Stromal cell of bone marrow (primary cell): ENCODE measurements at regions not wholly inside any gene's neighbourhood (a gene's known extent, or its start where the extent isn't known, plus 50 kb on each side); places are given as distances from the start of the nearest gene placed in this dataset.
"Not testable (repeated sequence)": the region's sequence is repeated elsewhere in the genome, so short reads cannot be mapped to it uniquely, and the experiment has no call there.

ENCODE experiments used
- DNase-seq: peaks from one replicate; pipeline ENCODE4 v3.0.0-alpha.2; 2012; ENCODE audit warnings: low read depth

DNA sequence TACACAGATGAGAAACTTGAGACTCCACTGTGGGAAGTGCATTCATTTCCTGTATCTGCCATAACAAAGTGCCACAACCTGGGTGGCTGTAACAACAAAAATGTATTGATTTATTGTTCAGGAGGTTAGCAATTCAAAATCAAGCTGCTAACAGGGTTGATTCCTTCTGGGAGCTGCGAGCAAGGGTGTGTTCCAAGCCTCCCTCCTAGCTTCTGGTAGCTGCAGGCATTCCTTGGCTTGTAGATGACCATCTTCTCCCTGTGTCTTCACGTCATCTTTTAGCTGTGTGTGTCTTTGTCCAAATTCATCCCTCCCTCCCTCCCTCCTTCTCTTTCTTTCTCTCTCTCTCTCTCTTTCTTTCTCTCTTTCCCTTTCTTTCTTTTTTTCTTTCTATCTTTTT, 258.1 kb downstream of the MSX2 start:
- DNase-seq = no peak

DNA sequence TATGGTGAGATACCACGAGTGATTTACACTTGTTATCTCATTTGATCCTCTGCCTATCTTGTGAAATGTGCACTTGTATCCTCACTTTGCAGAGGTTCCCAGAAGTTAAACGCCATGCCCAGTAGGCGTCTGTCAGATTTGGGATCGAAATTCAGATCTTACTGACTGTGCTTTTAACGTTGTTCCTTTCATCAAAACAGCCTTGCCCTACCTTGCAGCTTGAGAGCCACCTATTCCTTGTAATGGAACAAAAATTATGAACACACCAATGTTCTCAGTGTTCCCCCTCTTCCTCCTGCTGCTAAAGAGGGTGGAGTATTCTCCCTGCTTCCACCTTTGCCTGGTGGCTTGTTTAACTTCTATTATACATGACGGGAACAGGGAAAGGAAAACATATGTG, 257.0 kb downstream of the MSX2 start:
- no peak for DNase-seq

DNA sequence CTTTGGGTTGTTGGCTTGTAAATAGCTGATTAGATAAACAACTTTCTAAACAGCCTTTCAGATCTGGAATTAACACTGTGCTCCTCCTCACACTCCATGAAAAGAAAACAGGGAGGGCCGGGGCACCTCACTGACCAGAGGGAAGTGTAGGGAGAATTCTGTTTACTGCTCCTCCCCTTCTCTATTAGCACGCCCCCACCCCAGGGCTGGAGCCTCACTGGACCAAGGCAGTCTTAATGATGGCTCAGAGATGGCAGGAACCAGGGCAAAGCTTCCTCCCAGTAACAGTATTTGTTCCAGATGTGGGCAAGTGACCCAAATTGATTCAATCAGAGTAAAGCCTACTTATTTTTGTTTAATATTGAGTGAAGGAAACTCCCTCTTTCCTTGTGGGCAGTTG, 256.6 kb downstream of the MSX2 start:
- no peak for DNase-seq

DNA sequence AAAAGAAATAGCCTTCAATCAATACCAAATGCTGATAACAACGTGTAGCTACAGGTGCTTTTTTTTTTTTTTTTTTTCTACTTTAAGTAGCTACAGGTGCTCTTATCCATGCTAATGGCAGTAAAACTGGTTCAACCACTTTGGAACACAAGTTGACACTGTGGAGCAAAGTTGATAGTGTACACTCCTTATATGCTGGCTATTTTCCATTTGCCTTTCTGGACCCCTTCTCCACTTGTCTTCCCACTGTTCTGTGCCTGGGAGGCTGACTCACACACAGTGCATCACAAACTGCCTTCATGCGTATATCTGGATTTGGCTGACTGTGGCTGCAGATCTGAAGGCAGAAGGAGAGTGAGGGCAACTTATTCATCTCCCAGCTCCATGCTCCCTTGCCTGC, 247.9 kb downstream of the MSX2 start:
- DNase-seq = no peak

DNA sequence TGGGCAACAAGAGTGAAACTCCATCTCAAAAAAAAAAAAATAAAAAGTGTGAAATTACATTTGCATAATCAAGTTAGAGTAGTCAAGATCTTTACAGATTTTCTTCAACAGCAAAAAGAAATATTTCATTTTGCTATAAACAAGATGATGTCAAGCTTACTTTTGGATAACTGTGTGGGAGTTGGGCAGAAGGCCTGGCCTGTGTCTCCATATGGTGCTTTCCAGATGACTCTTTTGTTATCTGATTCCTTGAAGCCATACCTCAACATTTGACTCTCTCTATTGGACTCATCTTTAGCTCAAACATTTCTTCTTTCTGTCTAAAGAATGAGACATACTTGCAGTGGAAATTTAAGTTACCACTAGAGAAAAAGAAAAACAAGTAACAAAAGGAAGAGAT, 246.8 kb downstream of the MSX2 start:
- DNase-seq = no peak

DNA sequence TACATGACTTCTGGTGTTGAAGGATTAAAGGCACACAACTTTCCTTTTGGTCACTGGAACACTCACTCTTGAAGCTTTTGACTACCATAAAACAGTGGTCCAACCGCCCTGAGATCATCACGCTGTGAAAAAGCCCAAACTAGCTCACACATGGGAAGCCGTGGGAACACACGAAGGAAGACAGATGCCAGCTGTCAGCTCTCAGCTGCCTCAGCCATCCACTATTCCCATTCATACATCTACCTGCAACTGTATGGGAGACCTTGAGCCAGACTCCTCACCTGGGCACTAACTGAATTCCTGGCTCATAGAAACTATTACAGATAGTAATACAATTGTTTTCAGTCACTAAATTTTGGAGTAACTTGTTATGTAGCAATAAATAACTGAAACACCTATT, 246.1 kb downstream of the MSX2 start:
- no peak for DNase-seq

DNA sequence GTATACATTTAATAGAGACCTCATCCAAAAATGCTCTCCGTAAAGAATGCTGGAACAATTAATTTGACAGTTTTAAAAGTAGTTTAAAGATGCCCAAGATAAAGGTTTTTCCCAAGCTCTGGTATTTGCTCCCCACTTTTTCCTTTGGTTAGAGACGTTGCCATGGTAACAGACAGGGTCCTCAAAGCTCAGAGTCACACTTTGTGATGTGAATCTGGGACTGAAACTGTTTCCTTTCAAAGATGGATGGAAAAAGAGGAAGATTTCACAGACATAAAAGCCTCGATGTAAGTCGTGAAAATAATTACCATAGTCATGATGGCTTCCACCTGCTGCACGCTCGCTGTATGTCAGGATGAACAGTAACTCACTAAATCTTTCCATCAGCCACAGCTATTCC, 229.5 kb downstream of the MSX2 start:
- no peak for DNase-seq

DNA sequence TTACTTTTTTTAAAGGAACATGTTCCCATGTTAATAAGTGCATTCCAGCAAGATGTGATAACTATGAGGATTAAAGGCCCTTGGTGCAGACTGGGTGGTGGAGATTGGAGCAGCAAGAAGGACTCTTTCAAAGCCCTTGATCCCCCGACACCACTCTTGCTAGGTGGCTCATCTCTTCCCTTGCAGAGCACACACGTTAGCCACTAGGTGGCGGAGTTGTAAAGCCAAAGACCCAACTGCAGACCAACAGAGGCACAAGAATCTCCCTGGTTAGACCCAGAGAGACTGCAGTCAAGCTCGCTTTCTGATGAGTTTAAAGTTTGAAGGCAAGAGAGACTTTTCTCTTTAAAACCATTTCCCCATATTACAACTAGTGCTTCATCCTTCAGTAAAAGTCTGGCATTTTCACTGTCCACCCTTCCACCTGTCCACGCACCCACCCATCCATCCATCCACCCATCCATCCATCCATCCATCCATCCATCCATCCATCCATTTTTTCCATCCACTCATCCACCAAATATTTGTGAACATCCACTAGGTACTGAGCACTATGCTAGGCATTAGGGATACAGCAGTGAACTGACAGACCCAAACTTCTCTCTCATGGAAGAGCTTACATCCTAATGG, 226.9 kb downstream of the MSX2 start:
- peak; percentile 61 for DNase-seq

DNA sequence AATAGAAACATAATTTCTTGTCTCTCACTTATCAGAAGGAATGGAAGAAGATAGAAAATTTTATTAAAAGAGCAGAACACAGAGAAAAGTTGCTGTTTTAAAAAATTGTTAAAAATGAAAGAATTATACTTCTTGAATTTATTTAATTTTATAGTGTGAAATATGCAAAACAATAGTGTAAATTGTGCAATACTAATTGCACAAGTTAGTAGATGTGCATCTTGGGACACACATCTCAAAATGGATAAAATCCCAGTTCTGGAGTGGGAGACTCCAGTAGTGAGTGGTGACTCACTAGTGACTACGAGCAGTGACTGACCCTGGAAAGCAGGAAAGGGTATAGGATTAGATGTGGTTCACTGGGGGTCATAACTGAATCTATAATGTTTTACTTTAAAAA, 223.2 kb downstream of the MSX2 start:
- no peak for DNase-seq

DNA sequence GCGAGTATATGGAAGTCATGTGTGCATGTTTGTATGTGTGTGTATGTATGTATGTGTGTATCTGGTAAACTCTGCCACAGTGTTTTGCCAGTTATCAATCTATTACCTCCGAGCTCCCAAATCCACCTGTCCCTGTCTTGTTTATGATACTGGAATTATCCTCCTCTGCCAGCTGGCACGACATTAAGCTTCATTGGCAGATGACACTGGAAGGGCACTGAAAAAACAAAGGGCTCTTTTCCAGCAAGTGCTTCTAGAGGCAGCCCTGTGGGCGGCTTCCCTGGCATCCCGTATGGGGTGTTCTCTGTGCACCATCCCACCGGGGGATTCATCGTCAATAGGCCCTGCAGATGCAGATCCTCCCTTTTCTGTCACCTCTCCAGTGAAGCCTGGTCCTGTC, 221.5 kb downstream of the MSX2 start:
- DNase-seq = no peak

DNA sequence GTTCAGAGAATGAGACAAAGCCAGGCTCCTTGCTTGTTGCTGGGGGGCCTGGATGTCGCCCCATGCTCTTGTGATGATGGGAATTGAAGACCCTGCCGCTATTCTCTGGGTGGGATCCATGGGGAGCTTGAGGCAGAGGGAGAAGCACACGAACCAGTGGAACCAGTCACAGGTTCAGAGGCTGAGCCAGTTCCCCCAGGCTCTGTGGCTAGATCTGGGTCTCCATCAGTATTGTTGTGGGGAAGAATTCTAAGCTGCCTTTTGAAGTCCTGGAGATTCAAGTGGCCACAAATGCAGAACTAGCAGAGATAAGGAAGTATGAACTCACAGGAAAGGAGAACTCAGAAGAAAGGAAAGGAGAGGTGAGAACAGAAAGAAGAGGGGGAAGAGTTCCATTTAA, 219.4 kb downstream of the MSX2 start:
- no peak for DNase-seq

DNA sequence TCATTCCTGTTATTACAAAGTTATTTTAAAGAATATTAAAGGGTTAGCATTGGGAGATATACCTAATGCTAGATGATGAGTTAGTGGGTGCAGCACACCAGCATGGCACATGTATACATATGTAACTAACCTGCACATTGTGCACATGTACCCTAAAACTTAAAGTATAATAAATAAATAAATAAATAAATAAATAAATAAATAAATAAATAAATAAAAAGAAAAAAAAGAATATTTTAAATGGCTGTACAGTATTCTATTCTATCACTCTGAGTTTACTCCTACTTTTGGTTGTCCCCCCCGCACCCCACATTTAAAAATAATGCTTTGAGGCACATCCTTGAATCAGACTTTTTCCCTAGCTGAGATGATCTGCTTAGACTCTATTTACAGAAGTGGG, 218.6 kb downstream of the MSX2 start:
- DNase-seq = not testable (repeated sequence)

DNA sequence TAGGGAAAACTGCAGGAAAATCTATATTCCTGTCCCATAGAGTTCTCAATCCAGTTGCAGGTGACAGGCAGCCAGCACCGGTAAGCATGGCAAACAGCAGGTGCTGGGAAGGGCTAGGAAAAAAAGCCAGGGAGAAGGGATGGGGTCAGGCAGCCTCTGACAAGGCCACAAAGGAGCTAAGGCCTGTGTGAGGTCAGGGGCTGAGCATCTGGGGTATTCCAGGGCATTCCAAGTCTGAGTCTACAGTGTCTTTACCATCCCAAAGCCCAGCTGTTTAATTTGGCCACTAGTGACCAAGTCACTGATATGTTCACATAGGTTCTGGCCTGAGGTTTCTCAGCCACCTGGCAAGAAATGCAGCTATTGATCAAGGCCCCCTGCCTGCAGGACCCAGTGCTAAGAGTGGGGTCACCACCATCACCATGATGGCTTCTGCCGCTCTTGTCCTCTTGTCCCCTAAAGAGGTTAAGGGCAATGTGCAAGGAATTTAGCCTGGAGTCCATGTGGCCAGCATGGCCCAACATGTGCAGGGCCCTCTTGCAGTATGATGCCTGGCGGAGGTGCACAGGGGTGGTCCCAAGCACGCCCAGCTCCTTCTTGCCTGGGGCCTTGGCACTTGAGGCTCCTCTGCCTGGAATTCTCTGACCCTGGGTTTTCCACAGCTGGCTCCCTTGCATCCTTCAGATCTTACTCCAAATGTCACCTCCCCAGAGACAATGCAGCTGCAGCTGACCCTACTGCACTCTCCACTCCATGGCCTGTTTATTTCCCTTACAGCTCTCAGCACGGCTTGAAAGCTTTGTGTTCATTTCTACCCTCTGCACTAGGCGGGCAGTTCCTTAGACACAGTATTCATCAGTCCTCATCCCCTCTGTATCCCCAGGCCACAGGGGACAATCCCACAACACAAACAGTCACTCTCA, 213.1 kb downstream of the MSX2 start:
- no peak for DNase-seq

DNA sequence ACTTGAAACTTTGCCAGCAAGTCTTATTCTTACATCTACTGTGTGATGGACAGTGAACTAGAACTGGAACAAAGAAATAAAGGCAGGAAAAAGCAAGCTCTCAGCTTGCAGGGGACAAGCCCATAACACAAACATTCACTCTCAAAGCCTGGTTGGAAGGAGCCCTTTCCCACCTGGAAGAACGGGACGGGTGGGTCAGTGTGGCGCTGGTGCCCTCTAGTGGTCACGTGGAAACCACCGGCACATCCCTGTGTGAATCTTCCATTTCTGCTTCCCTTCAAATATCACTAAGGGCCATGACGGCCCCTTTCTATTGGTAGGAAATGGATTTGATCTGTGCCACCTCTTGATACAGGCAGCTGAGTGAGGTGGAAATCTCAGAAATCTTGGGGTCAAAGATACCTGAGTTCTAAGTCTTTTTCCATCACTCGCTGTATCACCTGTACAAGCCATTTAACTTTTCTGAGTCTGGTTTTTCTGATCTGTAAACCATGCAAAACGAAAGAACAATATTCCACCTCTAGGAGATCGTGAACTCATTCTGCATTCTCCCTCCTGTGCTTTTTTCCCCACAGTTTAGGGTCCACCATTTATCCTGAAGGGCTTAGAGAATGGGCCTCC, 211.6 kb downstream of the MSX2 start:
- DNase-seq = peak; percentile 21

DNA sequence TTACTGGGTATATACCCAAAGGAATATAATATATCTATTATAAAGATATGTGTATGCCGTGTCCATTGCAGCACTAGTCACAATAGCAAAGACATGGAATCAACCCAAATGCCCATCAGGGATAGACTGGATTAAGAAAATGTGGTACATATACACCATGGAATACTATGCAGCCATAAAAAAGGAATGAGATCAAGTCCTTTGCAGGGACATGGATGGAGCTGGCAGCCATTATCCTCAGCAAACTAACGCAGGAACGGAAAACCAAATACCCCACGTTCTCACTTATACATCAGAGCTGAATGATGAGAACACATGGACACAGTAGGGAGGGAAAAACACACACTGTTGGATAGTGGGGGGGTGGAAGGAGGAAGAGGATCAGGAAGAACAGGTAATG, 206.7 kb downstream of the MSX2 start:
- not testable (repeated sequence) for DNase-seq

DNA sequence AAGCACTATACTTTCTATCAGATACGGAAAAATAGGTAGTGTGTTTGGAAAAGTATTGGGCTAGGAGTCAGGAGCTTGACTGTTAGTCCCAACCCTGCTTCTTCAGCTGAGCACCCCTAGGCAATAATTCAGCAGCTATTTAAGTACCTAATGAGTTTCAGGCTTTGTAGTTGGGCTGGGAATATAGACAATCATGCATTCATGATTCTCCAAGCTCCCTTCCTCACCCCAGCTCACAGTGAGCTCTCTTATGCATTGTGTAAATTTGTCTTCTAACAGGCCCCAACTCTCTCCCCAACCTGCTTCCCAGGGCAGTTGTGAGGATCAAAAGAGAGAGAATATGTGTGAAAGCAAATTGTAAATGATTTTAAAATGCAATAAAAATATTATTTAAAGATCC, 201.2 kb downstream of the MSX2 start:
- no peak for DNase-seq

DNA sequence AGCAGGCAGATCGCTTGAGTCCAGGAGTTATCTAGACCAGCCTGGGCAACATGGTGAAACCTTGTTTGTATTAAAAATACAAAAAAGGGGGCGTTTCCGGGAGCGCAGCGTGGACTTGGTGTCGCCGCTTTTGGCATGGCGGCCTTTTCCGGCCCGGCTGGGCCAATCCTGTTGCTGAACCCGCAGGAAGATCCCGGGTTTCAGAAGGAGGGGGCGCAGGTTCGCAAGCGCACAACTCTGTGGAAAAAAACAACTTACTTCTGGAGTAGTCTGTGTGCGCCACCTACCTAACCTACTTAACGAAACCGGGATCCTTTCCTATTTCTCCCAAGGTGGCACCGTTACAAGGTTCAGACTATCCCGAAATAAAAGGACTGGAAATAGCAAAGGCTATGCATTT, 198.6 kb downstream of the MSX2 start:
- no peak for DNase-seq

DNA sequence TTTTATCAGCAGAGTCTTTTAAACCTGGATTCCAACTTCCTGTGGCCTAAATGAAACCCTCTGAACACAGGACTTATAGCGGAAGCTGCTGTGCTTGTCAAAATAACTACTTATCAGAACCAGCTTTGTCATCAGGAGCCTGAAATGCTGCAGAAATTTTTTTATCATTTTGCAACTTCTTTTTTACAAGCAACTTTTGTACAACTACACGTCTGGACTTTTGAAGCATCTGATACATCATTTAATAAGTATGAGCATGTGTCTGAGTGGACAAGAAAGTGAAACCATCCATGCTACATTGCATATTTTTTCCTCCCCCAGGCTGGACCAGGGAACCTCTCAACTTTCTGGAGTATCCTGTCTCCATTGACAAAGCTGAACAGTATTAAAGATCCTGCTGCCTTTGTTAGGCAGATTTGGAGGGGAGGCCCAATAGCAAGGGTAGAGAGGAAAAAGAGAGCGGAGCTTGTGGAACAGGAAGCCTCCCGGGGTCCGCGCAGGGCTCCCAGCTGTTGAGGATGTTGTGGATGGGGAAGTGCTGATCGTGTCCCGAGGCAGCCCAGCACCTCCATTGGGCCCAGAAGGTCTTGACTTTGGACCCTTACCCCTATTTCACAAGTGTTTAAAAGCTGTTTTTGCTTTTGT, 196.6 kb downstream of the MSX2 start:
- no peak for DNase-seq

DNA sequence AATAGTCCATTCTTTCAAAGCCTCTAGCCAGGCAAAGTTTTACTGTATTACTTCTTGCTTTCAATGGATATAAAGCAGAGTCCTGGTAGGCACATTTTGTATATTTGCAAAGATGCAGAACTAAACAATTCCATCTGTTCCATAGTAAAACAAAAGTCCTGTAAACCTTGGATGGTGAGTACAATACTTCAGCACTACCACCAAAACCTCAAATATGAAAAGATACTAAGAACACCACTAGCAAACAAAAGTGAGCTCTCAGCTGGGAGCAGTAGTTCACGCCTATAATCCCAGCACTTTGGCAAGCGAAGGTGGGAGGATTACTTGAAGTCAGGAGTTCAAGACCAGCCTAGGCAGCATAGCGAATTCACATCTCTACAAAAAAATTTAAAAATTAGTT, 195.0 kb downstream of the MSX2 start:
- no peak for DNase-seq

DNA sequence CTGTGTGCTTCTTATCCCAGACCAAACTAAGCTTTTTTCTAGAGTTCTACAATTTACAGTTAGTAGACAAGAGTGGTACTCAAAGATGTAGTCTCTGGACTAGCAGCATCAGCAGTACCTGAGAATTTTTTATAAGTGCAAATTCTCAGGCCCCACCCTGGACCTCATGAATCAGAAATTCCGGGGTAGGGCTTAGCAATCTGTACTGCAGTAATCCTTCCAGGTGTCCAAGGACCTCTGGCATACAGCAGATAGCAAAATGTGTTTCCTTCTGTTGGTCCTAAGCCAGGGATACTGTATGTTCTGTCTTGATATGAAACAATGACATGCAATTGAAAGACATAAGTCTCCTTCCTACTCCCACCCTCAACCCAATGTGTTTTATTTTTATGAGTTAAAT, 194.3 kb downstream of the MSX2 start:
- DNase-seq = no peak

DNA sequence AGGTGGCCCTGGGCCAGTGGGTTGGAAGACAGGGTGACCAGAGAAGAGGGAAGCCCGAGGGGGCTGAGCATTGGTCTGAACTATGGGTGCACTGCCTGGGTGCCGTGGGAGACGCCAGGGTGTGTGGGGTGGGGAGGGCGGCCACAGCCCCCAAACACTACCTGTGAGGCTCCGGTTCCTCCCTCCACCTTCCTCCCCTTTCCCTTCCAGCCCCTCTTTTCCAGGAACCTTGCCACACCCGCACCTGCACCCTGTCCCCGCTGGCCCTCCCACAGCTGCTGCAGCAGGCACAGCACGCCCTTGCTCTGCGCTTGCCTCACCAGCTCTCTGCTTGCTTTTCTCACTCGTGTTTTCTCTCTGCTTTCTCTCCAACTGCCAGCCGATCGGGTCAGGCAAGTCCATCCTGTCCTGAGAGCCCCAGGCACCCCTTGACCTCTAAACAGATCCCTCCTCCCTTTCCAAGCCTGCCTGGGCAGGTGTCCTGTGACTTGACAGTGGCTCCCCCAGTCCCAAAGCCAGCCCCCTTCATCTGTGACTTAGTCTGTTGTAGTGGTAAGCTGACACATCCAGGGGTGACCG, 193.7 kb downstream of the MSX2 start:
- DNase-seq = no peak

DNA sequence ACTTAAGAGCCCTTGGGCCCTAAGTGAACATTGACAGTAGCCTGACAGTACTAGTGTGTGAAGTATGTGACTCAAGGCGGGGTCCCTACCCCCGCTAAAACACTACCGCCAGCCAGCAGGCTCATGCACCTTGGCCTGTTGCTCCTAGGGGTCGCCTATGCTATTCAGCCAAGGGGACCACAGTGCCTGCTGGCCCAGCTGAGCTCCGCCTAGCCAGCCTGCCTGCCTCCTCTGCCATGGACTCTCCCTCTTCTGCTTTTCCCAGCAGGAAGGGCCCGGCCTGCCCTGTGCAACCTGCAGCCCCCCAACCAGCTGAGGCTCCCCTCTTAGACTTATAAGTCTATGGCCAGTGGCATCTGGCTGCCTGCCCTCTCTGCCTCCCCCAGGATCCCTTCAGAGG, 193.1 kb downstream of the MSX2 start:
- not testable (repeated sequence) for DNase-seq
